ENCODE measurements at regions not wholly inside any gene's neighbourhood (a gene's known extent, or its start where the extent isn't known, plus 50 kb on each side); places are given as distances from the start of the nearest gene placed in this dataset.

DNA sequence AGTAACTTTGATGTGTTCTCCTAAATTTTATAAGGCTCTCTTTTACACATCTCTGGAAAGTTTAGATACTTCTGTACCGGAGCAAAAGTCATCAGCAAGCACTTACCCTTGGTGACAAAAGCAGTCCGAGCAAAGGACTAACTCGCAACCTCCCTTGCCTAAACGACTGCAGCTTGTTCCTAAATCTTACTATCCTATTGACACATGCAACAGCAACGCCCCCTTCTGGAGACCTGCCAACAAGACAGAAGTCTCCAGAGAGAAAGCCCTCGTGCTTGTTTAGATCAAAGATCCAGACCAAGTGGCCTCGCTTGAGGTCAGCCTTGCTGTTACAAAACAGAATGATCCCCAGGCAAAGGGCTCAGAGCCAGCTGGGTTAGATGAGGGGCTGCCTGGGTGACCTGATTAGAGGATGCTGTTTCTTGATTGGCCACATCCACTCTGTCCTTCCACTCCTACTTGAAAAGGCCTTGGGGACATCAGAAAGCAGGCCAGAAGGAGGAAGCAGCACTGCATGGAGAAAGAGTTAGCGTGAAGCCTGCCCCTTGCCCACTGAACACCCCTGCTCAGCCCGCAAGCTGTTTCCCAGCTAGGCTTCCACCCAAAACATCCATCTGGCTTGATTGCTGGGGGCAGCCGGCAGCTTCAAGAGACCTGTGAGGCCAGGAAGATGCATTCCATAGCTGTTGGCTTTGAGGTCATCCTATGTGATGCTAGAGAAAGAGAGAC lies 94.3 kb downstream of the HNRNPLL start:
- TF ChIP-seq, protein P1, sequence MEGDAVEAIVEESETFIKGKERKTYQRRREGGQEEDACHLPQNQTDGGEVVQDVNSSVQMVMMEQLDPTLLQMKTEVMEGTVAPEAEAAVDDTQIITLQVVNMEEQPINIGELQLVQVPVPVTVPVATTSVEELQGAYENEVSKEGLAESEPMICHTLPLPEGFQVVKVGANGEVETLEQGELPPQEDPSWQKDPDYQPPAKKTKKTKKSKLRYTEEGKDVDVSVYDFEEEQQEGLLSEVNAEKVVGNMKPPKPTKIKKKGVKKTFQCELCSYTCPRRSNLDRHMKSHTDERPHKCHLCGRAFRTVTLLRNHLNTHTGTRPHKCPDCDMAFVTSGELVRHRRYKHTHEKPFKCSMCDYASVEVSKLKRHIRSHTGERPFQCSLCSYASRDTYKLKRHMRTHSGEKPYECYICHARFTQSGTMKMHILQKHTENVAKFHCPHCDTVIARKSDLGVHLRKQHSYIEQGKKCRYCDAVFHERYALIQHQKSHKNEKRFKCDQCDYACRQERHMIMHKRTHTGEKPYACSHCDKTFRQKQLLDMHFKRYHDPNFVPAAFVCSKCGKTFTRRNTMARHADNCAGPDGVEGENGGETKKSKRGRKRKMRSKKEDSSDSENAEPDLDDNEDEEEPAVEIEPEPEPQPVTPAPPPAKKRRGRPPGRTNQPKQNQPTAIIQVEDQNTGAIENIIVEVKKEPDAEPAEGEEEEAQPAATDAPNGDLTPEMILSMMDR (IDR thresholded peaks at IDR 0.05; ENCODE audit: insufficient read depth in 1 of 2, low read depth in 1 of 2, low read length in 1 of 2, severe bottlenecking in 1 of 2, unreplicated experiment in 1 of 2) = peak; percentile 81 to 93

DNA sequence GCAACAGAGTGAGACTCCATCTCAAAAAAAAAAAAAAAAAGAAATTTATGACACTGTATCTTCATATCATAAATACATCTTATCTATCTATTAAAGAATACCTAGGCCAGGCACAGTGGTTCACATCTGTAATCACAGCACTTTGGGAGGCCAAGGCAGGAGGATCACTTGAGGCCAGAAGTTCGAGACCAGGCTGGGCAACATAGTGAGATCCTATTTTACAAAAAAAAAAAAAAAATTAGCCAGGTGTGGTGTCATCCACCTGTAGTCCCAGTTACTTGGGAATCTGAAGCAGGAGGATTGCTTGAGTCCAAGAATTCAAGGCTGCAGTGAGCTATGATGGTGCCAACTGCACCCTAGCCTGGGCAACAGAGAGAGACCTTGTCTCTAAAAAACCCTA lies 95.0 kb downstream of the HNRNPLL start:
- Mint-ChIP-seq H3K4me3 (ENCODE audit: unreplicated experiment) (no peak overlapping the region), H3K9me3 (ENCODE audit: unreplicated experiment) (peaks cover 12% of the 10 kb centered on the region), H3K27ac (ENCODE audit: unreplicated experiment) (no peak overlapping the region), H3K27me3 (ENCODE audit: insufficient read depth, unreplicated experiment) (no peaks in the 10 kb centered on the region), H3K36me3 (ENCODE audit: insufficient read depth, unreplicated experiment) (no peaks in the 10 kb centered on the region), H3K4me1 (ENCODE audit: low read depth, unreplicated experiment) (no peaks in the 10 kb centered on the region)
- ChIA-PET POLR2A (interaction anchor here (0.6 kb wide), 2 partner anchors 96 to 130 kb away, joined by 3 to 4 read pairs; no protein-coding TSS in a partner anchor), CTCF (interaction anchor here (0.5 to 1.8 kb wide), 19 partner anchors 9 to 1112 kb away, joined by 3 to 26 read pairs (median 4); no protein-coding TSS in a partner anchor)
- H3K4me1 ChIP-seq = no peaks in the 10 kb centered on the region
- TF ChIP-seq, protein P1 (IDR thresholded peaks at IDR 0.05; ENCODE audit: insufficient read depth in 1 of 2, low read depth in 1 of 2, low read length in 1 of 2, severe bottlenecking in 1 of 2, unreplicated experiment in 1 of 2) = no peak
- H3K27me3 ChIP-seq (replicated peaks; ENCODE audit: control insufficient read depth, insufficient read depth, low read length) = no peaks in the 10 kb centered on the region
- no peaks in the 10 kb centered on the region for H3K9me3 ChIP-seq
- H3K4me3 ChIP-seq (ENCODE audit: low read depth, low read length) = no peak overlapping the region
- intact Hi-C loops (cut with micrococcal nuclease; ENCODE audit: unreplicated experiment) = loop anchor here (1.0 to 2.0 kb wide), 4 partner anchors 131 to 525 kb away; partner anchors contain the start of gene ATL2
- no TSS peak for BruUV-seq (replicated peaks)
- H3K36me3 ChIP-seq (ENCODE audit: control insufficient read depth, insufficient read depth, low read length) = no peaks in the 10 kb centered on the region
- no peak for DNase-seq

More for the DNA sequence above, 94.3 kb downstream of the HNRNPLL start:
- peak; percentile 88 to 89 for DNase-seq
- intact Hi-C loops (cut with micrococcal nuclease; ENCODE audit: unreplicated experiment) = loop anchor here (1.0 to 2.0 kb wide), 4 partner anchors 132 to 526 kb away; partner anchors contain the start of gene ATL2
- Mint-ChIP-seq H3K27ac (ENCODE audit: unreplicated experiment) (no peak overlapping the region), H3K4me1 (ENCODE audit: low read depth, unreplicated experiment) (no peaks in the 10 kb centered on the region), H3K4me3 (ENCODE audit: unreplicated experiment) (no peak overlapping the region), H3K9me3 (ENCODE audit: unreplicated experiment) (peaks cover 4% of the 10 kb centered on the region), H3K36me3 (ENCODE audit: insufficient read depth, unreplicated experiment) (no peaks in the 10 kb centered on the region), H3K27me3 (ENCODE audit: insufficient read depth, unreplicated experiment) (no peaks in the 10 kb centered on the region)
- H3K27me3 ChIP-seq (replicated peaks; ENCODE audit: control insufficient read depth, insufficient read depth, low read length) = no peaks in the 10 kb centered on the region
- no peaks in the 10 kb centered on the region for H3K9me3 ChIP-seq
- H3K4me3 ChIP-seq (ENCODE audit: low read depth, low read length) = no peak overlapping the region
- no peaks in the 10 kb centered on the region for H3K36me3 ChIP-seq (ENCODE audit: control insufficient read depth, insufficient read depth, low read length)
- no TSS peak for BruUV-seq (replicated peaks)
- H3K4me1 ChIP-seq = no peaks in the 10 kb centered on the region
- POLR2A ChIA-PET = interaction anchor here (0.6 to 0.7 kb wide), 3 partner anchors 97 to 243 kb away, joined by 3 to 4 read pairs (median 4); no protein-coding TSS in a partner anchor
- CTCF ChIA-PET = interaction anchor here (0.5 to 1.8 kb wide), 19 partner anchors 9 to 1112 kb away, joined by 3 to 26 read pairs (median 4); no protein-coding TSS in a partner anchor

DNA sequence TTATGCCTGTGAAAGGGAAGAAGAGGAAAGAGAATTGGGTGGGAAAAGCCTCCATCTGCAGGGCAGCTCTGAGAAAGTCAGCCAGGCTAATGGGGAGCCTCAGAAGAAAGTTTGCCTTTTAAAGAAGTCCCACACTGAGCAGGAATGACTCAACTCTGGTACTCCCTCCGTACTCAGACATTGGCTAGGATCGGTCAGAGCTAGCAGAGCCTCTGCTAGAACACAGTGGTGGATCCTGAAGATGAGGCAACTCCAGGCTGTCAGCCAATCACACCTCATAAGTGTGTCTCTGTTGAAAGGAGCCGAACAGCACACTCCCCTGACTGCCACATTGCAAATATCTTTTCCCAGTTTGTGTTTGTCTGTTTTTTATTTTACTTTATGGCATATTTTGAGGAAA lies 96.9 kb downstream of the HNRNPLL start:
- no peaks in the 10 kb centered on the region for H3K36me3 Mint-ChIP-seq (ENCODE audit: insufficient read depth, unreplicated experiment)
- intact Hi-C loops (cut with micrococcal nuclease; ENCODE audit: unreplicated experiment) = no loop called here

More for the DNA sequence above, 96.9 kb downstream of the HNRNPLL start:
- no TSS peak for BruUV-seq (replicated peaks)
- no peaks in the 10 kb centered on the region for H3K27me3 ChIP-seq (replicated peaks; ENCODE audit: control insufficient read depth, insufficient read depth, low read length)
- H3K4me3 ChIP-seq (ENCODE audit: low read depth, low read length) = no peak overlapping the region
- Mint-ChIP-seq H3K9me3 (ENCODE audit: unreplicated experiment) (peaks cover 15% of the 10 kb centered on the region), H3K4me3 (ENCODE audit: unreplicated experiment) (no peak overlapping the region), H3K4me1 (ENCODE audit: low read depth, unreplicated experiment) (no peaks in the 10 kb centered on the region), H3K27ac (ENCODE audit: unreplicated experiment) (no peak overlapping the region), H3K27me3 (ENCODE audit: insufficient read depth, unreplicated experiment) (no peaks in the 10 kb centered on the region)
- H3K4me1 ChIP-seq = no peaks in the 10 kb centered on the region
- ChIA-PET CTCF (no interaction called here), POLR2A (no interaction called here)
- 0 out of 2 replicates have a peak, but pooled peaks cover 9% of the 10 kb centered on the region for H3K9me3 ChIP-seq
- TF ChIP-seq, protein P1 (IDR thresholded peaks at IDR 0.05; ENCODE audit: insufficient read depth in 1 of 2, low read depth in 1 of 2, low read length in 1 of 2, severe bottlenecking in 1 of 2, unreplicated experiment in 1 of 2) = no peak
- DNase-seq = no peak
- no peaks in the 10 kb centered on the region for H3K36me3 ChIP-seq (ENCODE audit: control insufficient read depth, insufficient read depth, low read length)

Data from Caco-2 (cell line).